Adrenal gland (tissue), 9 donors: ENCODE measurements at regions not wholly inside any gene's neighbourhood (a gene's known extent, or its start where the extent isn't known, plus 50 kb on each side); places are given as distances from the start of the nearest gene placed in this dataset.

ENCODE experiments used
- DNase-seq, 7 donors: peaks; one replicate each; pipeline ENCODE4 v3.0.0-alpha.2; 2019 to 2020
- H3K27ac ChIP-seq, 5 donors: fragments of 200-600 bp; sonication (generic) in 4 of 5; 1 replicate in 3 of 5; 2 replicates in 2 of 5; pipeline versions ENCODE4 v1.5.1 to v1.8.0; 2016 to 2020; ENCODE audit warnings: mild to moderate bottlenecking in 1 of 5
- H3K27me3 ChIP-seq: fragments of 200-600 bp; 2 replicates; pipeline ENCODE4 v1.8.0; 2021
- H3K36me3 ChIP-seq, 2 donors: fragments of 200-600 bp; replicated peaks in 1 of 2; 1 replicate in 1 of 2; 2 replicates in 1 of 2; pipeline versions ENCODE4 v1.5.1 to v1.8.0; 2018 to 2022
- H3K4me1 ChIP-seq, 2 donors: fragments of 200-600 bp; replicated peaks in 1 of 2; 1 replicate in 1 of 2; 2 replicates in 1 of 2; pipeline versions ENCODE4 v1.5.1 to v1.8.0; 2018 to 2021
- H3K4me3 ChIP-seq, 4 donors: fragments of 200-600 bp; sonication (generic) in 3 of 4; one replicate each; pipeline ENCODE4 v1.5.1; 2016 to 2018
- H3K9me3 ChIP-seq, 3 donors: fragments of 200-600 bp; sonication (generic) in 1 of 3; replicated peaks in 1 of 3; 1 replicate in 2 of 3; 2 replicates in 1 of 3; pipeline versions ENCODE4 v1.5.1 to v1.8.0; 2016 to 2021
- POLR2A ChIP-seq, 2 donors: fragments of 450-650 bp; IDR thresholded peaks; one replicate each; pipeline ENCODE4 v1.6.1; 2017; ENCODE audit warnings: antibody characterized with exemption in 2 of 2, mild to moderate bottlenecking in 2 of 2, moderate library complexity in 1 of 2
- WGBS, 4 donors: extraction: QIAGEN DNeasy Blood & Tissue Kit in 2 of 4; methylation state at CpG; one replicate each; pipeline versions ENCODE4 v1.1.5 to v1.1.7; 2013 to 2017; 5-methylcytosine and 5-hydroxymethylcytosine counted together
- intact Hi-C, 2 donors: fragments of 100-400 bp; cut with DNase I; formaldehyde crosslinking; loops; one replicate each; pipeline versions ENCODE4 v1.14.1 to v1.15.0; 2022 to 2023
- TF ChIP-seq, protein P1 (sequence below), 6 experiments: fragments of 450-650 bp in 4 of 6; fragments of 200-600 bp in 2 of 6; sonication (generic) in 1 of 6; IDR thresholded peaks; 1 replicate in 5 of 6; 2 replicates in 1 of 6; pipeline versions ENCODE4 v1.5.1 to v1.8.0; 2016 to 2021; ENCODE audit warnings: antibody characterized with exemption in 6 of 6, mild to moderate bottlenecking in 2 of 6, moderate library complexity in 1 of 6
- donor health status: healthy with polysubstance abuse.
- donor health status: Bipolar disorder and iron deficiency.
- donor health status: DM: yes; HTN: yes; CAD: no.
- donor health status: DM: no; HTN: no; CAD: no.
- donor health status: DM: no; HTN: no; CAD: no.

DNA sequence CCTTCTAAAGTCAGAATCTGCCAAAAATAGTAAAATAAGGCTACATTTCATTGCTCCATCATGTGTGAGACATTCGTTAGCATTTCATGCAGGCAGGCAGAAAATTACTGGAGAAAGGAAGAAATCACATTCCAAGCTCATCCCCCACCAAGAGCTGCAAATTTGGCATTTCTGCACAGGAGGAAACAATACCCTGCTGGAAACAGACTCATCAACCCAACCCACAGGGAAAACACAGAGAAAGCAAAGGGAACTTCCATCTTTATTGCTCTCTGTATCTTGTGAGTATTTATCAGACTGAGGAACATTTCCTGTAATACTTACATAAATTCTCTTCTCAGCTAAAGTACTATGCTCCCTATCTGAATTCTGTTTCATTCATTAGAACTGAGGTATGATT, 95.7 kb downstream of the KCTD12 start:
- Histone ChIP-seq H3K4me3 (no peak overlapping the region), H3K36me3 (no peaks in the 10 kb centered on the region), H3K27ac (no peak overlapping the region), H3K9me3 (no peaks in the 10 kb centered on the region), H3K27me3 (no peaks in the 10 kb centered on the region), H3K4me1 (peaks cover 0 to 3% of the 10 kb centered on the region in 2 donors)
- TF ChIP-seq, protein P1, sequence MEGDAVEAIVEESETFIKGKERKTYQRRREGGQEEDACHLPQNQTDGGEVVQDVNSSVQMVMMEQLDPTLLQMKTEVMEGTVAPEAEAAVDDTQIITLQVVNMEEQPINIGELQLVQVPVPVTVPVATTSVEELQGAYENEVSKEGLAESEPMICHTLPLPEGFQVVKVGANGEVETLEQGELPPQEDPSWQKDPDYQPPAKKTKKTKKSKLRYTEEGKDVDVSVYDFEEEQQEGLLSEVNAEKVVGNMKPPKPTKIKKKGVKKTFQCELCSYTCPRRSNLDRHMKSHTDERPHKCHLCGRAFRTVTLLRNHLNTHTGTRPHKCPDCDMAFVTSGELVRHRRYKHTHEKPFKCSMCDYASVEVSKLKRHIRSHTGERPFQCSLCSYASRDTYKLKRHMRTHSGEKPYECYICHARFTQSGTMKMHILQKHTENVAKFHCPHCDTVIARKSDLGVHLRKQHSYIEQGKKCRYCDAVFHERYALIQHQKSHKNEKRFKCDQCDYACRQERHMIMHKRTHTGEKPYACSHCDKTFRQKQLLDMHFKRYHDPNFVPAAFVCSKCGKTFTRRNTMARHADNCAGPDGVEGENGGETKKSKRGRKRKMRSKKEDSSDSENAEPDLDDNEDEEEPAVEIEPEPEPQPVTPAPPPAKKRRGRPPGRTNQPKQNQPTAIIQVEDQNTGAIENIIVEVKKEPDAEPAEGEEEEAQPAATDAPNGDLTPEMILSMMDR (IDR thresholded peaks at IDR 0.05) = no peak
- WGBS, 4 donors = 52 to 77% (median 70%) methylated on average over 1 of the region's 1 CpG
- no peak for DNase-seq
- intact Hi-C loops = no loop called here

DNA sequence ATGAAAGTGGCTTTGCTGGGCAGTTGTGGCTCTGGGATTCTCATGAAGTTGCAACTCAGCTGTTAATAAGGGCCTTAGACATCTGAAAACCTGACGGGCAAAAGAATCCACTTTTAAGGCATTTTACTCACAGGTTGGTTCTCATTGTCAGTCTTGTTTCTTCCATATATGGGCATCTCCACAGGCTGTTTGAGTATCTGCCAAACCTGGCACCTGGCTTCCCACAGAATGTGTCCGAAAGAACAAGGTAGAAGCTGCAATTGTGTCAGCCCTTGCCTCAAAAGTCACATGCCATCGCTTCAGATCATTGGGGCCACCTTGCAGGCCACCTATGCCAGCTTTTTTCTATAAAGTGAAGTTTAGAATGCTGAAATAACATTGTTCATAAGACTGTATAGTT, 102.4 kb downstream of the KCTD12 start:
- DNase-seq = no peak
- 59 to 89% (median 77%) methylated on average over 3 of the region's 3 CpGs for WGBS, 4 donors
- intact Hi-C loops = no loop called here
- no peak for TF ChIP-seq POLR2A (IDR thresholded peaks at IDR 0.05)
- TF ChIP-seq, protein P1 (IDR thresholded peaks at IDR 0.05) = no peak
- no peaks in the 10 kb centered on the region for H3K36me3 ChIP-seq
- no peaks in the 10 kb centered on the region for H3K4me1 ChIP-seq
- no peak overlapping the region for H3K4me3 ChIP-seq
- H3K27ac ChIP-seq = no peak overlapping the region
- H3K9me3 ChIP-seq = no peaks in the 10 kb centered on the region
- no peaks in the 10 kb centered on the region for H3K27me3 ChIP-seq

DNA sequence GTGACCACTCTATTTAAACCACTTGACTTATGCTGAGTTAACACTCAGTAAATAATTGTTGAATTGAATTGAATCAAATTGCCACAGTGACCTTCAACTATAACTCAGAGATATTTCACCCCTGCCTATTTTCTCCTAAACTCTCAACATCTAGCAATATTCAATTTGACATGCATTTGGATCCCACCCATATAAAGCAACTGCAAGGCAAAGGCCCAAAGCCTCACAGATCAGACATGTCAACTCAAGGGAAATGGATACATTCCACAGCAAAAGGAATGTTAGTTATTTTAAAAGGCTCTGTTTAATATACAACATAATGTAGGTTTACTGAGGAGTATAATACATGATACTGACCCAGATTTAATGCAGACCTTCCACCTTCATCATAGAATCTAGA, 107.4 kb downstream of the KCTD12 start:
- H3K27me3 ChIP-seq = no peaks in the 10 kb centered on the region
- TF ChIP-seq, protein P1 (IDR thresholded peaks at IDR 0.05) = no peak
- TF ChIP-seq POLR2A (IDR thresholded peaks at IDR 0.05) = no peak
- no peak overlapping the region for H3K27ac ChIP-seq
- no peaks in the 10 kb centered on the region for H3K36me3 ChIP-seq
- no peak overlapping the region for H3K4me3 ChIP-seq
- H3K4me1 ChIP-seq = no peaks in the 10 kb centered on the region
- intact Hi-C loops = no loop called here
- no peak for DNase-seq
- no peaks in the 10 kb centered on the region for H3K9me3 ChIP-seq

DNA sequence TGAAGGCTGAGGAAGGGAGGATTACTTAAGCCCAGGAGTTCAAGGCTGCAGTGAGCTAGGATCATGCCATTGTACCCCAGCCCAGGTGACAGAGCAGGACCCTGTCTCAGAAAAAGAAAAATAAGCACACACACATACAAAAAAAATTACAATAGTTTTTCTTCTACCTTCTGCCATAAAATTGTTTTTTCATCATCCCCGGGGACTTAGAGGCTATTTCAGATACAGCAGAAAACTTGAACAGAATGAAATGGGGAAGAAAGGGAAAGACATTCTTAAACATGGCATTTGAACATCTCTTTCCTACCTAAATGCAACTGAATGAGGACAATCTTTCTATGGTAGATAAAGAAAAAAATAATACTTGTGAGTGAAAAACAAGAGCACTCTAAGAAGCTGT, 109.1 kb downstream of the KCTD12 start:
- WGBS, 4 donors = 92 to 98% (median 95%) methylated on average over 1 of the region's 1 CpG
- no peak for DNase-seq

More for the DNA sequence above, 109.1 kb downstream of the KCTD12 start:
- Histone ChIP-seq H3K9me3 (no peaks in the 10 kb centered on the region), H3K4me3 (no peak overlapping the region), H3K27ac (no peak overlapping the region), H3K27me3 (no peaks in the 10 kb centered on the region), H3K4me1 (no peaks in the 10 kb centered on the region), H3K36me3 (no peaks in the 10 kb centered on the region)
- intact Hi-C loops = no loop called here
- TF ChIP-seq POLR2A (IDR thresholded peaks at IDR 0.05) = no peak
- TF ChIP-seq, protein P1 (IDR thresholded peaks at IDR 0.05) = no peak
